OCI-LY3 (cell line): ENCODE measurements at regions not wholly inside any gene's neighbourhood (a gene's known extent, or its start where the extent isn't known, plus 50 kb on each side); places are given as distances from the start of the nearest gene placed in this dataset.
"Not testable (repeated sequence)": the region's sequence is repeated elsewhere in the genome, so short reads cannot be mapped to it uniquely, and the experiment has no call there.

ENCODE experiments used
- EZH2phosphoT487 ChIP-seq: fragments of 200-600 bp; shearing (Covaris generic); IDR thresholded peaks from 2 replicates; pipeline ENCODE4 v1.6.1; 2018; ENCODE audit warnings: antibody characterized with exemption, mixed run types, low read depth
- TF ChIP-seq, protein P1 (sequence below): fragments of 200-600, 300-600 bp; sonication (generic); IDR thresholded peaks from 2 replicates; pipeline ENCODE4 v1.5.1; 2014; ENCODE audit warnings: antibody characterized with exemption, low read length, low read depth

GRCh38 chr4:20149143-20149542, 102.6 kb upstream of the SLIT2 start:
- TF ChIP-seq, protein P1, sequence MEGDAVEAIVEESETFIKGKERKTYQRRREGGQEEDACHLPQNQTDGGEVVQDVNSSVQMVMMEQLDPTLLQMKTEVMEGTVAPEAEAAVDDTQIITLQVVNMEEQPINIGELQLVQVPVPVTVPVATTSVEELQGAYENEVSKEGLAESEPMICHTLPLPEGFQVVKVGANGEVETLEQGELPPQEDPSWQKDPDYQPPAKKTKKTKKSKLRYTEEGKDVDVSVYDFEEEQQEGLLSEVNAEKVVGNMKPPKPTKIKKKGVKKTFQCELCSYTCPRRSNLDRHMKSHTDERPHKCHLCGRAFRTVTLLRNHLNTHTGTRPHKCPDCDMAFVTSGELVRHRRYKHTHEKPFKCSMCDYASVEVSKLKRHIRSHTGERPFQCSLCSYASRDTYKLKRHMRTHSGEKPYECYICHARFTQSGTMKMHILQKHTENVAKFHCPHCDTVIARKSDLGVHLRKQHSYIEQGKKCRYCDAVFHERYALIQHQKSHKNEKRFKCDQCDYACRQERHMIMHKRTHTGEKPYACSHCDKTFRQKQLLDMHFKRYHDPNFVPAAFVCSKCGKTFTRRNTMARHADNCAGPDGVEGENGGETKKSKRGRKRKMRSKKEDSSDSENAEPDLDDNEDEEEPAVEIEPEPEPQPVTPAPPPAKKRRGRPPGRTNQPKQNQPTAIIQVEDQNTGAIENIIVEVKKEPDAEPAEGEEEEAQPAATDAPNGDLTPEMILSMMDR: not testable (repeated sequence)
- not testable (repeated sequence) for TF ChIP-seq EZH2phosphoT487
